HG03135 (cell line): ENCODE measurements at regions not wholly inside any gene's neighbourhood (a gene's known extent, or its start where the extent isn't known, plus 50 kb on each side); places are given as distances from the start of the nearest gene placed in this dataset.

ENCODE experiments used
- ATAC-seq: cut with Tn5 transposase; IDR thresholded peaks from one replicate; pipeline ENCODE4 v1.9.1; 2021; ENCODE audit warnings: mild to moderate bottlenecking, moderate library complexity; ENCODE audit not compliant: unreplicated experiment

DNA sequence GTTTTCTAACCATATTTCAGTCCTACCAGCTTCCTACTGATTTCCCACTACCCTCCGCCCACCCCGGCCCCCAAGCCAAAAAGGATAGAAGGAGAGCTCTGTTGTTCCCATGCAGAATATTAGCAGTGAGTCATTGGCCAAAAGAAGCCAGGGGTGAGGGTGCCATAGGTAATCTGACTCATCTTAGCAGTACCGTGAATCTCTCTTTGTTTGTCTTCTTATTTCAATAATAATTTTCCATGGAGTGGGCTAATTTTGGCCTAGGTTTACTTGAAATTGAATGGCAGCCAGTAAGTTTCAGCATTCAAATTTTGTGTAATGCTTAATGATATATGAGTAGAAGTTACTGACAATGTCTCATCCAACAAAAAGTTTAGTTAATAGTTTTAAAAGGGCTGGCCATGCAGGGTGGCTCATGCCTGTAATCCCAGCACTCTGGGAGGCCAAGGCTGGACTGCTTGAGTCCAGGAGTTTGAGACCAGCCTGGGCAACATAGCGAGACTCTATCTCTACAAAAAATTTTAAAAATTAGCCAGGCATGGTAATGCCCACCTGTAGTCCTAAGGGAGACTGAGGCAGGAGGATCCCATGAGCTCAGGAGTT lies 74.2 kb downstream of the C9orf152 start:
- ATAC-seq = no peak

DNA sequence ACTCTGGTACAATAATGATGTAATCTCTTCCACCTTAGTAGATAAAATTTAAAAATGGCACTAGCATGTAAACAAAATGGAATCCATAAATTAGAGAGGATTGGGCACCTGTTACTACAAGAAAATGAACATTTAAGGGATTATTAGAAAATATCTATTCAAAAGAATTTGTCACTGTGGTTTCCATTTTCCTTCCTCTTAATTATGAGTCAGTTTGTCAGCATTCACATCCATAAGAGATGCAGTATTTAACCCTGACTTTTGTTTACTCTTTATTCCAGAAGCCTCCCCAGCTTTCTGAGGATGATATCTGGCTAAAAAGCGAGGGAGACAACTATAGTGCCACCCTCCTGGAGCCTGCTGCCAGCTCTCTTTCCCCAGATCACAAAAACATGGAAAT lies 72.1 kb downstream of the C9orf152 start:
- no peak for ATAC-seq

DNA sequence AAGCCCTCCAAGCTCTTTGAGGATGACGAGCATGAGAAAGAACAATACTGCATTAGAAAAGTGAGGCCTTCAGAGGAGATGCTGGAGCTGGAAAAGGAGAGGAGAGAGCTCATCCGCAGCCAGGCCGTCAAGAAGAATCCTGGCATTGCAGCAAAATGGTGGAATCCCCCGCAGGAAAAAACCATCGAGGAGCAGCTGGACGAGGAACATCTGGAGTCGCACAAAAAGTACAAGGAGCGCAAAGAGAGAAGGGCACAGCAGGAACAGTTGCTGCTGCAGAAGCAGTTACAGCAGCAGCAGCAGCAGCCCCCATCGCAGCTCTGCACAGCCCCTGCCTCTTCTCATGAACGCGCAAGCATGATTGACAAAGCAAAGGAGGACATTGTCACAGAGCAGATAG lies 71.2 kb downstream of the C9orf152 start:
- ATAC-seq = no peak

DNA sequence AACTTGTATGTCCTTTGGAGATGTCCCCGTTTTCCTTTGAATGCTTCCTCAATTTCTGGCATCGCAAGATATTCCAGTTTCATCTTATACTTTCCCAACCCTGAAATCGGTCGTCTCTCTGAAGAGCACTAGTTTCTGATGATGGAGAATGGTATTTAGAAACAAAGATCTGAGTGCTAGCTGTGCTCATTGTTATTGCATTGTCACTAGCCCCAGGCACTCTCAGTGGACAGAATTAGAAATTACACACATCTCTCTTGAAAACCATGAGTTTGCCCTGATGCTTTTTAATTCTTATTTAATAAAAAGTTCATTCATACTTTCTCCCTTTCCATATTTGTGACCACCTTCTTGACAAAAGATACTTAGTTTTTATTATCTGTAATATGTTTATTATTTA lies 67.7 kb downstream of the C9orf152 start:
- no peak for ATAC-seq

DNA sequence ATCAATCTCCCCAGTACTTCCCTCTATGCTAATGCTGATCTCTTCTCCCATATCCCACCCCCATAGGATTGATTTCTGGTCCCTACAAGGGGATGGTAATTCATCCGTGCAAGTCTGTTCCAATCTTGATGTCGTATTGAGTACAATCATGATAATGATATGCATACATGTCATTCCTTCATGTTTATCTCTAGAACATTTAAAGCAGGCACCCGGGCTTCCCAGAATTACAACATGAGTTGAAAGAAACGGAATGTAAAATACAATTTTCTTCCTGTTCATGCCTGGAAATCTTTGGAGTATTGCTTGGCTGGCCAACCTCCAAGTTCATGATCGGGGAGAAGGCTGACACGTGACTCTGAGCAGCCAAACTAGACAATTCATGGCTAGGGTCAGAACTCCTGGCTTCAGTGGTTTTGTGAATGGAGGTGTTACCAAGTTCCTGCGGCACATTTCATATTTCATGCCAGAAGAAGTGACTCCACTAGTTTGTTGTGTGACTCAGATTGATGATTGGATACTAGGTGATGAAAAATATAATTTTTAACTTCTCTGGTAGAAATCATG lies 66.6 kb downstream of the C9orf152 start:
- no peak for ATAC-seq

DNA sequence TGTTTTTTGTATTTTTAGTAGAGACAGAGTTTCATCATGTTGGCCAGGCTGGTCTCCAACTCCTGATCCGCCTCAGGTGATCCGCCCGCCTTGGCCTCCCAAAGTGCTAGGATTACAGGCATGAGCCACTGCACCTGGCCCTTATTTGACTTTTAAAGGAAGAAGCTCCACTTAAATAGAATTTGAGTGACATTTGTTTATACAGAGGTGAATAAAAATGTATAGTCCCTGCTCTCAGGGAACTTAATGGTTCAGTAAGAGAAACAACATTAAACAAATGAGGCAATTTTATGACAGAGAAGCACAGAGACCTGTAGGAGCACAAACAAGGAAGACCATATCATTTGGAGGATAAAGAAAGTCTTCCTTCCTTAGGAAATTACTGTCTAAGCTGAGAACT lies 65.7 kb downstream of the C9orf152 start:
- ATAC-seq = no peak

DNA sequence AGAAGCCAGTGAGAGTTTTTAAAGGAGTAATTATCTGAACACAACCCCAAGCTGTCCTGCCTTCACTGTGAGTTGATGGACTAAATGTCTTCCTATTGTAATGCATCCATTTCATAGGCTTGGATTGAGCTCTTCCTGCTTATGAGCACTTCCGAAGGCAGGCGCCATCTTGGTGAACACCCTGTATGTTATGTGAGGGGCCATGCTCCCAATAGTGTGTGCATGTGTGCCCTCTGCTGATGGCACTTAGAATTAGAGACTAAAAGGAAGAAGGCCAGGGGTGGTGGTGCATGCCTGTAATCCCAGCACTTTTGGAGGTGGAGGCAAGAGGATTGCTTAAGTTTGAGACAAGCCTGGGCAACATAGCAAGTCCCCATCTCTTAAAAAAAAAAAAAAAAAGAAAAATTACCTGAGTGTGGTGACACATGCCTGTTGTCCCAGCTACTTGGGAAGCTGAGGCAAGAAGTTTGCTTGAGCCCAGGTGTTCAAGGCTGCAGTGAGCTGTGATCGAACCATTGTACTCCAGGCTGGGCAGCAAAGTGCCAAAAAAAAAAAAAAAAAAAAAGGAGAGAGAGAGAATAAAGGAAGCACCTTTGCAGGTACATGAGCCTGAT lies 65.0 kb downstream of the C9orf152 start:
- ATAC-seq = no peak

DNA sequence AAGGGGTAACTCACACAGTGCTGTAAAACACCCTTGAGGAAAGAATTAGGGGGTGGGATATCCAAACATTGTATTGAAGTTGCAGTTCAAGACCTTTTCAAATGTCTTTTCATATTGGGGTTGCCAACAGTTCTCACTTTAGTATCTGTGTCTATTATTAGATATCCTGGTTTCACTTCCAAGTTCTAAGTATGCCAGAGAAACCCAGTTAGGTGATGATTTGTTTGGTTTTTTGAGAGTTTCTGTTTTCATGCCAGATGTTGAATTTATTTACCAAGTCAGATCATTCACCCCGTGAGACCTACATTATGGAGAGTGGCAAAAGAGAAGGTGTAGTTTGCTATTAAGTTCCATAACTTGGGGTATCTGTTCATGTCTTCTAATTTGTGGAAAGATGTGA lies 64.5 kb downstream of the C9orf152 start:
- ATAC-seq = peak; percentile 51

DNA sequence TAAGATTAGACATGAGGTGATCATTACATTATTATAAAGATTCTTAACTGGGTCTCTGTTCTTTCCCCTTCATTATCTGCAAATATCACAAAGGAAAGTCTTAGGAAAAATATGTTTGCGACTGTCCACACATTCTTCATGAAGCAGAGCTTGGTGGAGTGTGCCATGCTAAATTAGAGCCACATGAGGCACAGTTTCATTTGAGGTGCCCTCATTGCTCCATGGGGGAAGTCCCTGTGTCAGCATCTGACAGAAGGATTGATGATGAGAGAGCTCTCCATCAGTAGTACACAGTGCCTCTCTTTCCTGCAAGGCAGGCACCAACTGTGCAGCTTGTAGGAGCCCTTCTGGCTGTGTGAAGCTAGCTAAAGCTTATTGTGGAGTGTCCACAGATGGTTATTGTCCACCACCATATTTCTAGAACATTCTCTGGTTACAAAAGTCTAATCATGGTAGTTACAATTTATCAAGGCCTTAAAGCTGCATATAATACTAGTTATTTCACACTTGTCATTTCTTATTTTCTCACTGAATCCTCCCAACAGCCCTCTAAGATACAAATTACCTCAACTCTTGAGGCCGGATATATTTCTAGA lies 63.9 kb downstream of the C9orf152 start:
- ATAC-seq = peak; percentile 47

DNA sequence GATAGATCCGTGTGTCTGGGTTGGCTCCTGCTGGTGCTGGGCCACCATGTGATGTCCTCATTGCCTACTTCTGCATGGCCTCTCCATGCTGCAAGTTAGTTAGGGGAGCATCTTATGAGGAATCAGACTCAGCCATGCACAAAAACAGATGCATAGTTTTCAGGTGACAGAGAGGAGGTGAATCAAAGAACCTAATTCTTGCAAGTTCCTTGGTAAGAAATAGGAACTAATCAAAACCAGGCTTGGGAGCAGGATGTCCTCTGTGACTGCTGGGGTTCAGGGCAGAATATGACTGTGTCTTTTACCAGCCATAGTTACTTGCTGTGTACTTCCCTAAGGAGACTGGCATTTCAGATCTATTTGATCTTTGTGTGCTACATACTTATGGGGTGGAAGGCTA lies 61.6 kb downstream of the C9orf152 start:
- no peak for ATAC-seq

DNA sequence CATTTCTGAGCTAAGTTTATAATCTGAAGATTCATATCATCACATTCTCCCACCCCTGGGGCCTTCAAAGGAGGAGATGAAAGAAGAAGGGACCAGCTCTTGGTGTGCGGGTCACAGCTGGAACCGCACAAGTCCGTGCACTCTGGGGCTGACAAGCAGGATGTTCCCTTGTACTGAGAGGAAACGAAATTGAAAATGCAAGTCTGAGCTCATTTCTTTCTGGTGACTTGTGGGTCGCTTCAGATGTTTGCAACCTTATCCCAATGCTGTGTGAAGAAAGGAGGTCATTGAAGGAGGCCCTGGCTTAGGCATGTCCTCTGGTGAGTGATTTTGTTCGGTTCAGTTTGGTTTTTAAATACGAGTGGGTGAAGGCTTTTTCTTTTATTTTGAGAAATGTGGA lies 59.6 kb downstream of the C9orf152 start:
- peak; percentile 75 for ATAC-seq

DNA sequence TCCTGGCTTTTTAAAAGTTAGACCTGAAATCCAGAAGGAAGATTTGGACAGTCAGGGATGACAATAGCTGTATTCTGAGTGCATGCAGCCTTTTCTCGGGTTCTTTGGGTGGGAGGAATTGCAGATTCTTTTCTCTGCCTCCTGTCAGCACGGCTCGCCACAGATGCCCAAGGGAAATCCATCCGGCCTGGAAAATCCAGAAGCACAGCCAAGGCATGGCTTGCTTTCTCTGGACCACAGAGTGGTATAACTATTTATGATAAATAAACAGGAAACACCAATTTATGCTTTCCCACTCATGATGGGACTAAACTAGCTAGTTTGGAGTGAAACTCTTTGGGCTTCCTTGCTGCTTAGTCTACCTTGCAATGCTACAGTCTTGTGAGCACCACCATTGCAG lies 59.1 kb downstream of the C9orf152 start:
- no peak for ATAC-seq
